H1 (cell line): ENCODE measurements at regions not wholly inside any gene's neighbourhood (a gene's known extent, or its start where the extent isn't known, plus 50 kb on each side); places are given as distances from the start of the nearest gene placed in this dataset.

Experiments
- CTCF ChIA-PET: fragments of 300-600 bp; sonication (Branson Sonifier 250); formaldehyde crosslinking; loops from one replicate; lab custom pipeline; 2021; ENCODE audit not compliant: partially characterized antibody; lab: Charles Lee
- POLR2A ChIA-PET: fragments of 300-600 bp; sonication (Branson Sonifier 250); formaldehyde crosslinking; loops from one replicate; lab custom pipeline; 2021; ENCODE audit warnings: inconsistent platforms; ENCODE audit not compliant: partially characterized antibody; lab: Charles Lee
- DNase-seq, 2 experiments: peaks; one replicate each; pipeline versions ENCODE4 v3.0.0 to v3.0.0-alpha.2; 2010 to 2022; ENCODE audit warnings: low spot score in 2 of 2, low read depth in 1 of 2, mixed read lengths in 1 of 2
- FAIRE-seq: peaks from 2 replicates; lab custom pipeline; 2011; peaks lifted over from hg19 to GRCh38; lab: Jason Lieb, UNC
- H2AFZ ChIP-seq: 2 replicates; pipeline ENCODE4 v1.8.1; 2012; ENCODE audit warnings: low read length, inconsistent platforms
- H2AK5ac ChIP-seq: 2 replicates; pipeline ENCODE4 v1.6.1; 2013; ENCODE audit warnings: low read depth, low read length
- H2BK120ac ChIP-seq: replicated peaks from 2 replicates; pipeline ENCODE3; 2013; ENCODE audit warnings: low read depth, low read length, inconsistent platforms
- H2BK12ac ChIP-seq: 2 replicates; pipeline ENCODE4 v1.6.1; 2013; ENCODE audit warnings: low read depth, low read length
- H2BK15ac ChIP-seq: 2 replicates; pipeline ENCODE4 v1.6.1; 2013; ENCODE audit warnings: low read length
- H2BK20ac ChIP-seq: 2 replicates; pipeline ENCODE4 v1.6.1; 2013; ENCODE audit warnings: low read length
- H2BK5ac ChIP-seq: 2 replicates; pipeline ENCODE4 v1.6.1; 2013; ENCODE audit warnings: low read depth, low read length
- H3K14ac ChIP-seq: 2 replicates; pipeline ENCODE4 v1.6.1; 2013; ENCODE audit warnings: inconsistent platforms; ENCODE audit not compliant: insufficient read length
- H3K18ac ChIP-seq: 2 replicates; pipeline ENCODE4 v1.6.1; 2013; ENCODE audit warnings: low read length; ENCODE audit errors: extremely low read depth
- H3K23ac ChIP-seq: 2 replicates; pipeline ENCODE4 v1.6.1; 2013; ENCODE audit warnings: inconsistent platforms; ENCODE audit not compliant: insufficient read length
- H3K23me2 ChIP-seq: 2 replicates; pipeline ENCODE4 v1.6.1; 2013; ENCODE audit warnings: low read depth, low read length
- H3K27ac ChIP-seq: 2 replicates; pipeline ENCODE4 v1.6.1; 2011; ENCODE audit warnings: low read depth, low read length, inconsistent platforms
- H3K27me3 ChIP-seq, 4 experiments: replicated peaks in 1 of 4; 1 replicate in 1 of 4; 2 replicates in 3 of 4; pipeline versions ENCODE4 v1.6.1 to v1.8.1; 2011 to 2013; ENCODE audit warnings: low read length in 3 of 4, mild to moderate bottlenecking in 3 of 4, inconsistent platforms in 2 of 4, mixed read lengths in 2 of 4, moderate library complexity in 1 of 4; ENCODE audit not compliant: control insufficient read depth in 3 of 4, insufficient read depth in 3 of 4; ENCODE audit errors: extremely low read depth in 1 of 4
- H3K36me3 ChIP-seq, 4 experiments: 2 replicates each; pipeline versions ENCODE4 v1.6.1 to v1.8.1; 2011 to 2013; ENCODE audit warnings: mild to moderate bottlenecking in 4 of 4, low read length in 3 of 4, moderate library complexity in 2 of 4, control low read depth in 1 of 4, inconsistent platforms in 1 of 4; ENCODE audit not compliant: insufficient read depth in 4 of 4, control insufficient read depth in 2 of 4
- H3K4ac ChIP-seq: replicated peaks from 2 replicates; pipeline ENCODE3; 2013; ENCODE audit warnings: low read length, low read depth, mixed read lengths, inconsistent platforms; ENCODE audit not compliant: insufficient read length
- H3K4me1 ChIP-seq, 4 experiments: replicated peaks in 1 of 4; 1 replicate in 1 of 4; 2 replicates in 3 of 4; pipeline versions ENCODE4 v1.6.1 to v1.8.1; 2011 to 2013; ENCODE audit warnings: low read length in 3 of 4, inconsistent platforms in 2 of 4, mixed read lengths in 1 of 4; ENCODE audit not compliant: insufficient read depth in 4 of 4, control insufficient read depth in 3 of 4
- H3K4me2 ChIP-seq, 2 experiments: 2 replicates each; pipeline versions ENCODE4 v1.6.1 to v1.8.1; 2011 to 2013; ENCODE audit warnings: low read depth in 2 of 2, low read length in 2 of 2, control low read depth in 1 of 2, inconsistent platforms in 1 of 2, mild to moderate bottlenecking in 1 of 2; ENCODE audit not compliant: insufficient read depth in 1 of 2
- H3K4me3 ChIP-seq, 4 experiments: fragments of 200-600, 300-600 bp in 1 of 4; sonication (generic), shearing (Covaris generic), sonication (Bioruptor Twin) in 1 of 4; 2 replicates each; pipeline versions ENCODE4 v1.5.1 to v1.8.1; 2011 to 2016; ENCODE audit warnings: low read length in 4 of 4, low read depth in 3 of 4, control low read depth in 2 of 4, inconsistent platforms in 2 of 4, mild to moderate bottlenecking in 2 of 4, mixed read lengths in 1 of 4, moderate library complexity in 1 of 4; ENCODE audit not compliant: insufficient read depth in 2 of 4; ENCODE audit errors: extremely low read depth in 1 of 4
- H3K56ac ChIP-seq: replicated peaks from 2 replicates; pipeline ENCODE3; 2013; ENCODE audit warnings: low read depth, mild to moderate bottlenecking, mixed read lengths, low read length, inconsistent platforms; ENCODE audit not compliant: insufficient read length
- H3K79me1 ChIP-seq: 2 replicates; pipeline ENCODE4 v1.6.1; 2013; ENCODE audit warnings: low read depth, low read length, control low read depth
- H3K79me2 ChIP-seq, 2 experiments: 2 replicates each; pipeline versions ENCODE4 v1.6.1 to v1.8.1; 2012 to 2013; ENCODE audit warnings: low read length in 2 of 2, mild to moderate bottlenecking in 2 of 2, inconsistent platforms in 1 of 2; ENCODE audit not compliant: insufficient read depth in 2 of 2, control insufficient read depth in 1 of 2
- H3K9ac ChIP-seq, 4 experiments: replicated peaks in 1 of 4; 1 replicate in 1 of 4; 2 replicates in 3 of 4; pipeline versions ENCODE4 v1.6.1 to v1.8.1; 2011 to 2013; ENCODE audit warnings: low read depth in 3 of 4, low read length in 3 of 4, control low read depth in 2 of 4, mild to moderate bottlenecking in 2 of 4, moderate library complexity in 2 of 4, inconsistent platforms in 1 of 4; ENCODE audit errors: extremely low read depth in 1 of 4
- H3K9me3 ChIP-seq, 2 experiments: 2 replicates each; pipeline versions ENCODE4 v1.6.1 to v1.8.1; 2012 to 2013; ENCODE audit warnings: mild to moderate bottlenecking in 2 of 2, moderate library complexity in 2 of 2, control low read depth in 1 of 2, inconsistent platforms in 1 of 2, low read depth in 1 of 2, low read length in 1 of 2, mixed read lengths in 1 of 2; ENCODE audit not compliant: insufficient read depth in 2 of 2
- H4K20me1 ChIP-seq, 2 experiments: replicated peaks in 1 of 2; 2 replicates each; pipeline versions ENCODE3 to v1.8.1; 2011 to 2013; ENCODE audit warnings: inconsistent platforms in 2 of 2, low read length in 2 of 2, mild to moderate bottlenecking in 1 of 2; ENCODE audit not compliant: insufficient read depth in 2 of 2, control insufficient read depth in 1 of 2
- H4K5ac ChIP-seq: 2 replicates; pipeline ENCODE4 v1.6.1; 2013; ENCODE audit warnings: low read length, low read depth, mixed read lengths, inconsistent platforms; ENCODE audit not compliant: insufficient read length
- H4K8ac ChIP-seq: 2 replicates; pipeline ENCODE4 v1.8.0; 2013; ENCODE audit warnings: mild to moderate bottlenecking, moderate library complexity, low read length, inconsistent platforms; ENCODE audit not compliant: insufficient read depth; ENCODE audit errors: extremely low read depth
- H4K91ac ChIP-seq: replicated peaks from 2 replicates; pipeline ENCODE3; 2013; ENCODE audit warnings: low read length, mixed read lengths, inconsistent platforms; ENCODE audit not compliant: insufficient read length
- BRCA1 ChIP-seq: IDR thresholded peaks from 2 replicates; pipeline ENCODE4 v1.6.1; 2012; ENCODE audit warnings: low read depth, low read length, improper control_type of control experiment
- CTBP2 ChIP-seq: IDR thresholded peaks from 2 replicates; pipeline ENCODE4 v1.7.0; 2011; ENCODE audit warnings: borderline replicate concordance, mild to moderate bottlenecking, moderate library complexity, mixed read lengths, low read length; ENCODE audit not compliant: insufficient read depth, insufficient read length
- JUN ChIP-seq: IDR thresholded peaks from 2 replicates; pipeline ENCODE4 v1.6.1; 2011; ENCODE audit warnings: low read depth, mild to moderate bottlenecking, improper control_type of control experiment, low read length
- USF2 ChIP-seq: IDR thresholded peaks from 2 replicates; pipeline ENCODE4 v1.6.1; 2011; ENCODE audit warnings: low read length, improper control_type of control experiment
- WGBS, 2 experiments: shearing (Covaris generic) in 1 of 2; methylation state at CpG; one replicate each; pipeline versions ENCODE4 v1.1.6 to v1.1.7; 2013 to 2015; ENCODE audit warnings: low lambda C conversion rate in 2 of 2, mixed read lengths in 2 of 2, inconsistent platforms in 1 of 2, low coverage in 1 of 2, missing lambda C conversion rate in 1 of 2; ENCODE audit not compliant: insufficient replicate concordance in 2 of 2, insufficient coverage in 1 of 2, insufficient read length in 1 of 2; ENCODE audit errors: extremely low coverage in 1 of 2, missing lambda C conversion rate in 1 of 2; 5-methylcytosine and 5-hydroxymethylcytosine counted together

- H3K27me3 ChIP-seq = no peaks in the 10 kb centered on the region
- H4K8ac ChIP-seq = no peak overlapping the region
- FAIRE-seq = no peak
- no peaks in the 10 kb centered on the region for H4K20me1 ChIP-seq
- H2BK5ac ChIP-seq = no peak overlapping the region
- no peak overlapping the region for H3K14ac ChIP-seq
- CTCF ChIA-PET = no interaction called here
- H3K23ac ChIP-seq = no peak overlapping the region
- H3K36me3 ChIP-seq = no peaks in the 10 kb centered on the region
- H3K56ac ChIP-seq = no peak overlapping the region
- H2BK15ac ChIP-seq = no peak overlapping the region
- no peak overlapping the region for H2BK20ac ChIP-seq
- no peak overlapping the region for H3K4ac ChIP-seq
- no peak overlapping the region for H4K91ac ChIP-seq
- no peak overlapping the region for H2AK5ac ChIP-seq
- H3K79me2 ChIP-seq = no peaks in the 10 kb centered on the region
- H3K4me2 ChIP-seq = no peak overlapping the region
- no peak overlapping the region for H3K4me3 ChIP-seq
- no peak overlapping the region for H3K27ac ChIP-seq
- no peak for TF ChIP-seq BRCA1
- TF ChIP-seq CTBP2 = no peak
- TF ChIP-seq JUN = no peak
- no peak for TF ChIP-seq USF2
- TF ChIP-seq, all 59 proteins: peak for 0
- H2AFZ ChIP-seq = no peak overlapping the region
- H2BK120ac ChIP-seq = no peak overlapping the region
- no peak overlapping the region for H3K18ac ChIP-seq
- H3K23me2 ChIP-seq = no peaks in the 10 kb centered on the region
- POLR2A ChIA-PET = no interaction called here
- H2BK12ac ChIP-seq = no peak overlapping the region
- H4K5ac ChIP-seq = no peak overlapping the region
- H3K79me1 ChIP-seq = no peaks in the 10 kb centered on the region
- DNase-seq = no peak
- no peaks in the 10 kb centered on the region; a peak in 1 of 4 replicates for H3K9me3 ChIP-seq
- H3K9ac ChIP-seq = no peak overlapping the region
- H3K4me1 ChIP-seq = no peaks in the 10 kb centered on the region
- 93% methylated on average over 7 of the region's 7 CpGs; no CpG with 5 or more reads in 1 of the 2 experiments for WGBS, 2 experiments
Observed at GRCh38 chrX:25337841-25338240, 322.1 kb upstream of the ARX start.
